HG03097 (cell line): ENCODE measurements at regions not wholly inside any gene's neighbourhood (a gene's known extent, or its start where the extent isn't known, plus 50 kb on each side); places are given as distances from the start of the nearest gene placed in this dataset.

Source experiments
- ATAC-seq: cut with Tn5 transposase; IDR thresholded peaks from one replicate; pipeline ENCODE4 v1.9.1; 2021; ENCODE audit not compliant: unreplicated experiment, low FRiP score

DNA sequence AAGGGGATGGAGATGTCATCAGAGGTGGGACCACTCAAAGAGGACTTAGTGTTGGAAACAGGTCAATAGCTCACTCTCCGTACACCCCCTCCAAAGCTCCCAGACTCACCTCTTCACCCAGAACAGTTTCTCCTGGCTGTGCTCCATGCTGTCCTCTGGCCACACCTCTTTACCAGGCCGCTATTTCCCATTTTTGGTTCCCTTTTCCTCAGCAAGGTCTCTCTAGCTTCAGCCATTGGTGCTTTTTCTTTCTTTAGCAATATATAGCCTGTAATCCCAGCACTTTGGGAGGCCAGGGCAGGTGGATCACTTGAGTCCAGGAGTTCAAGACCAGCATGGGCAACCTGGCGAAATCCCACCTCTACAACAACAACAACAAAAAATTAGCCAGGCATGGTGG is 123.6 kb upstream of the SMAD3 start:
- no peak for ATAC-seq

DNA sequence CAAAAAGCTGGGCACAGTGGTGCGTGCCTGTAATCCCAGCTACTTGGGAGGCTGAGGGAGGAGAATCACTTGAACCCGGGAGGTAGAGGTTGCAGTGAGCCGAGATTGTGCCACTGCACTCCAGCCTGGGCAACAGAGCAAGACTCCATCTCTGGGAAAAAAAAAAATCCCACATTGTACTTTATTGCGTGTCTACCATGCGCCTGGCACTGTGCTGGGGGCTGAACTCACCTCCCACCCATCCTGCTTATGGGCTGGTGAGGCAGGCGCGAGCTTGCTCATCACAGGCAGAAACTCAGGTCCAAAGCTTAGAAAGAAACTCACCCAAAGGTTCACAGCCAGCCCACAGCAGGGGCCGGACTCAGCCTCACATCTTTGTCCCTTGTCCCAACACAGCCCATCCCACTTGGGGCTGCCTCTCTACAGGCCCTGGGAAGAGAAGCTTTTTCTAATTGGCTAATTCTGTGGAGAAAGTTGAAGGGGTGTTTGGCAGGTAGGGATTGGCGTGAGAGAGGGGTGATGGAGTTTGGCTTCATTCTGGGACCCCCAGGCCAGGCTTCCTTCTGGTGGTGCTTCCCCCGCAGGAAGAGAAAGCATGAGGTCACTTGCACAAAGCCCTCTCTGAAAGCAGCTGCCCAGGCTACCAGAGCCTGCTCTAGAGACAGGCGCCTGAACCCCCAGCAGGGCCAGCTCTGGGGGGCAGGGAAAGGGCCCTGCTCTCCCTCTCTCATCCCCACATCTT is 122.6 kb upstream of the SMAD3 start:
- ATAC-seq, result no peak

DNA sequence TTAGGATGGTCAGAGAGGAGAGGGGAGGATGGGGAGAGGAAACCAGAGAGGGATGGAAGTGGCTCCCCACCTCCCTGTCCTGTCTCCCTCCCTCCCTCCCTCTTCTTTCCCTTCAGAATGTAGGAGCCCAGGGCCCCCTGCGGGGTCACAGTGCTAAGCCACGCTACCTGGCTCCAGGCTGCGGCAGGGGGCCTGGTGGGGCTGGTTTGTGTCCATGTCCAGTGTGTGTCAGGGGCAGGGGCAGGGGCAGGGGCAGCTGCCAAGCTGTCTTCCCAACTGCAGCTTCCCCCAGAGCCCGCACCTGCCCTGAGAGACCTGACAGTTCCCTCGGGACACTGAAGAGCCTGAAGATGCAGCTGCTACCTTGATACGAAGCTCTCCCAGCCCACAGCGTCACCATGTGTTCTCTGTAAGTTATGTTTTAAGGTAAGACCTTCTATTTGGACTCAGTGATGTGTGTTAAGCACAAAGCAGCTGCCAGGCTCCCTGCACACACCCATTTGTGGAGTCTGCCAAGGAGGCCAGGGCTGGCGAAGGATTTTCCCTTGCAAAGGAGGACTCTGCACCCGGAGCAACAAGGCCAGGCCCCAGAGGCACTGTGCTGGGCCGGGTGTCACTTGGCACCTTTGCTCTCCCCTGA is 121.8 kb upstream of the SMAD3 start:
- ATAC-seq, result no peak

DNA sequence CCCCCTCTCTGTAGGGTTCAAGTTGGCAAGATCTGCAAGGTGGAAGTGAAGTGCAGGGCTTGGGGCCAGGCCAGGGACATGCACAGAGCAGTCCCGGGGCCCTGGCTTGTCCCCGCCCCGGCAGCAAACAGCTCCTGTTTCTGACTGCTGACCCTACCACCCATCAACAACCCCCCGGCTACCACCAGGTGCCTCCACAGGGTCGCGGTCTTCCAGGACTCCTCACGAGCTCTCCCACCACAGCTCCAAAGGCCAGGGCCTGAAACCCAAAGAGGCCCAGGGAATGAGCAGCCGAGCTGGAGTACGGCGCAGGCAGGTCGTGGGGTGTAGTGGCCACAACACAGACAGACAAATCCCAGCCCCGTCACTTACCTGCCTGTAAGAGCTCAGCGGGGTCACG is 121.3 kb upstream of the SMAD3 start:
- ATAC-seq, result no peak

DNA sequence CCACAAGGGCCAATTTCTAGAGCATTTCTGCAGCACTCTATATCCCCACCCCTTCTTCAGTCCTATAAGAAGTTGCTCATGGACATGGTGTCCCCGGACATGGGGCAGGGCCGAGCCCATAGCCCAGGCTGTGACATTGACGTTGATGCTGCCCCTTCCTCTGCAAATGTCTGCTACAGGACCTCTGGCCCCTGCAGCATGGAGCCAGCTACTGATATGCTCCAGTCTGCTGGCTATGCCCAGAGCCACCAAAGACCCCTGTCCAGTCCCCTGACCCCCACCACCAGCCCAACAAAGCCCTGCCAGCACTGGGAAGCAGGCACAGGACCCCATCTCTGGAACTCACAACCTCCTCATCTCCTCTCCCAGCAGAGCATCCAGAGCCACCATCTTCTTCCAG is 120.1 kb upstream of the SMAD3 start:
- ATAC-seq, result no peak

DNA sequence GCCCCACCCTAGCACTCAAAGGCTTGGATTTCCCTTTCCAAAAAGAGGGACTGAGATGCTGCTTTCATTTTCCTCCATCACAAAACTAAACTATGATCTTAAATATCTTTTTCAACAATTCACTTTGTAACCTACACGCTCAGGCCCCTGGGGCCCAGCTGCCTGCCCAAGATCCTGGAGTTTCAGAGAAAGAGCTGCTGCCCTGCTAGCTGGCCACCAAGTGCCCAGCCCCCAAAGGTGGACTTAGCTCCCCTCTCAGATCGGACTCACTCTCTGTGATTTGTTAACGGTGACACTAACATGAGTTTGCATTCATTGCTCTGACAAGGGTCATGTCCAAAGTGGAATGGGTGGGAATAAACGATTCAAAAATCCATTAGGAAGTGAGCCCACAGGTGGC is 119.6 kb upstream of the SMAD3 start:
- ATAC-seq, result no peak

DNA sequence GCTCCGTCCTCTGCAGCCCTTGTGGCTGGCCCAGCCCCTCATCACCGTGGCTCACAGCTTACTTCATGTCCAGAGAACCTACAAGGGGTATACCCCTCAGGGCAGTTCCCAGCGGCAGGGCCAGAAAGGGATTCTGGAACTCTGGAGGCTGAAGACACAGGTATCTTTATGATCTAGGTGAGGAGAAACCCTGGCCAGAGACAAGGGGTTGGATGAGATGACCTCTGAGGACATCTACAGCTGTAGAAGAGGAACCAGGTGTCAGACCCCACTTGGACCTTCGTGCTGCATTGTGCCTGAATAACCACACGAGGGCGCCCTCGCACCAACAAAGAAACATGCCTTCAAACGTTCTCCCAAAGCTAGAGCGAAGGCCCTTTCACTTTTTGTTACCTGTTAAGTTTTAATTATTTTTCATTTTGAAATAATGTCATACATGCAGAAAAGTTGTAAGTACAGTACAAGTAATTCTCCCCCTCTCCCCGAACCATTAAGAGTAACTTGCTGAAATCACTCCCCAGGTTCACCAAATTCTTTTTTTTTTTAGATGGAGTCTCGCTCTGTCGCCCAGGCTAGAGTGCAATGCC is 118.7 kb upstream of the SMAD3 start:
- ATAC-seq, result no peak

DNA sequence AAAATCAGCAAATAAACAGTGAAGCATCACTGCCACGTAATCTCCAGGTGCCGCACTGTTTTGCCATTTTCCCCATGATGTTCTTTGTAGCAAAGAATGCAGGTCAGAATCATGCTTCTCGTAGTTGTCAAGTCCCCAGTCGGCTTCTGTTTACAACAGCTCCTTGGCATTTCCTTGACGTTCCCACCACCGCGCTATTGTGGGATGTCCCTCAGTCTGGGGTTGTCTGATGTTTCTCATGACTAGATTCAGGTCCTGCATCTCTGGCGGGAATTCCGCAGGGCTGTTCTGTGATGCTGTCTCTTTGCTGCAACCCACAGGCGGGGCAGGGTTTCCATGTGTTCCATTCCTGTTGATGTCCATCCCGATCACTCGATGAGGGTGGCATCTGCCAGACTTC is 117.9 kb upstream of the SMAD3 start:
- no peak for ATAC-seq

DNA sequence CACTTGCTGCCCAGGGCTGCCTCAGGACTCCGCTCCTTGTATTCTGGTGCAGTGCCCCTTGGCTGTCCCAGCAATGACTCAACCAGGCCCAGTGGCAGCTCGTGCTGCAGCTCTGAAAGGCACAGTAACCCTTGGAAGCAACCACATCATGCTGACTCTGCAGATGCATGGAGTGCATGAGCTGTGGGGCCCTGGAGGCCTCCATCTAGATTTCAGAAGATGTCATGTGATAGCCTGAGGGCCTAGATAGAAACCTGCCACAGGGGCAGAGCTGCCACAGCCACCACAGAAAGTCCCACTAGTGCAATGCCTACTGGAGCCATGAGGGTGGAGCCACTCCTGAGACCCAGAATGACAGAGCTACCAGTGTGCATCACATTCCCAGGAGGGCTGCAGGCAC is 117.1 kb upstream of the SMAD3 start:
- no peak for ATAC-seq

DNA sequence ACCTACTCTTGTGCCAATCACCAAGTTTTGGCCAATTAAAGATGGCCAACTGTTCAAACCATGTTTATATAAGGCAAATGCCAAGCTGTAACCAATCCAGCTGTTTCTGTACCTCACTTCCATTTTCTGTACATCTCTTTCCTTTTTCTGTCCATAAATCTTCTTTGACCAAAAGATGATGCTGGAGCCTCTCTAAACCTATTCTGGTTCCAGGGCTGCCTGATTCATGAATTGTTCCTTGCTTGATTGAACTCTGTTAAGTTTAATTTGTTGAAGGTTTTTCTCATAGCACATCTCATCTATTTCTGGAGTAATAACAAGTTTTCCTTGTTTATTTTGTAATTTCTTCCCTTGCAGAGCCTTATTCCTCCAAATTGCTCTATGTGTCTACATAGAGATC is 115.3 kb upstream of the SMAD3 start:
- ATAC-seq, result no peak

DNA sequence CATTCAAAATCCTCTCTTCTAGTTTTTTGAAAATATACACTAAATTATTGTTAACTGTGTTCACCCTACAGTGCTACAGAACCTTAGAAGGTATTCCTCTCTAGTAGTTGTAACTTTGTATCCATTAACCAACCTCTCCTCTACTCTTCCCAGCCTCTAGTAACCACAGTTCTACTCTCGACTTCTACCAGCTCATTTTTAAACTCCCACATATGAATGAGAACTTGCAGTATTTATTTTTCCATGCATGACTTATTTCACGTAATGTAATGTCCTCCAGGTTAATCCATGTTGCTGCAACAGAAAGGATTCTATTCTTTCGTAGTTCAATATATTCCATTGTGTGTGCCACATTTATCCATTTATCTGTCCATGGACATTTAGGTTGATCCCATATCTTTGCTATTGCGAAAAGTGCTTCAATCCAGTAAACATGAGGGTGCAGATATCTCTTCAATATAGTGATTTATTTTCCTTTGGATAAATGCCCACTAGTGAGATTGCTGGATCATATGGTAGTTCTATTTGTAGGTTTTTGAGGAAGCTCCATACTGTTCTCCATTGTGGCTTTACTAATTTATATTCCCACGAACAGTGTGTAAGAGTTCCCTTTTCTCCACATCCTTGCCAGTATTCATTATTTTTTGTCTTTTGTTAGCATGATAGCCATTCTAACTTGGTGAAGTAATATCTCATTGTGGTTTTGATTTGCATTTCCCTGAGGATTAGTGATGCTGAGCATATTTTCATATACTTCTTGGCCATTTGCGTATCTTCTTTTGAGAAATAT is 113.7 kb upstream of the SMAD3 start:
- no peak for ATAC-seq

DNA sequence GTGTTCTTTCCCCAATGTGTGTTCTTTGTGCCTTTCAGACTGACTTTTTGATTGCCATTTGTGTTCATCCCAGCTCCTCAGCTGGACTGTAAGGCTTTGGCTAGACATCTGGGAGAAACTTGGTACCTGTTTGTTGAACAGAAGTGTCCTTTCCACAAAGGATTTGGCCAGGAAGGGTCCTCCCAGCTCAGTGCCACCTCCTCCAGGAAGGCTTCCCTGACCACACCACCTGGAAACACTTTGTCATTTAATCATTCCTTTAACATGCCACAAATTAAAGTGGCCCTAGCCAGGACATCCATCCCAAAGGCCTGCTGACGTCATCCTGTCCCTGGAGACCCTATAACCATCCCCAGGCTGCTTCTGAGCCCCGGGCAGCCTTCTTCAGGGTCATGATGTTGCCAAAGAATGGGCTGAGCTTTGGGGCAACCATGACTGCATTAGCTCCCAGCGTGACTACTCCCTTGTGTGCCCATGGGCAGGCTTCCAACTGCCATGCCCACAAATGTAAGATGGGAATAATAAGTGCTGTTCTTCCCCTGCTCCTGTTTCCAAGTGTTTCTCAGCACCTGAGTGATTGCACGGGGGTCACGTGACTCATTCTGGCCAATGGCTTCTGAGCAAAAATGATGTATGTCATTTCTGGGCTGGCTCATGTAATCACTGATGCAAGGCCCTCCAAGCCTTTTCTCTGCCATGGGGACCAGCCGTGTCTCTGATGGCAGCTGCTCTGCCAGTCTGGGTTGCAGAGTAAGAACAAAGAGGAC is 112.5 kb upstream of the SMAD3 start:
- no peak for ATAC-seq

DNA sequence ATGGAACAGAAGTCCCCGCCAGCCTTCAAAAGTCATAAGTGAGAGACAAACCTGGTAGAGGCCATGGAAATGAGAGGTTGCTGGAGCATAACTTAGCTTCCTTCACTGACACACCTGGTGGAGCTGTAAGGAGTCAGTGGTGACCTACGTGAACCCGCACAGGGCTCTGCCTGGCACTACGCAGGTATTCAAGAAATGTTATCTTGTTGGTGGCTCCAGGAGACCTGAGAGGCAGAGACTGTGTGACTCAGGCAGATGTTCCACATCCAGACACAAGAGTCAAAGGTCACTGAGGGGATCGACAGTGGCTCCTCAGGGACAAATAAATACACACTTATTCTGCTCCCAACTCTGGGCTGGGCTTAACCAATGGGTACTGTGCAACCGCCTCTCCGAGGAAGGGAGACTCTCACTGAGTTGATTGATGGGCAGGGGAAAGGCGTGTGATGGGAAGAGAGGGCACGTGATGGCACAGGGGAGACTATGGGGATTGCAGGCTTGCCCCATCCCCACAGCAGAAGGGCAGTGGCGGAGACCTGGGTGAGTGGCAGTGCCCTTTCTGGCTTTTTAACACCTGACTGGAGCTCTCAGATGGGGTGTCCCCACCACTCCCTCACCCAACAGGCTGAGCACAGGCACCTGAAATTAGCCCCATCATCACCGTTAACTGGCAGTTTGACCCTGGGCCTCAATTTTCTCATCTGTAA is 111.7 kb upstream of the SMAD3 start:
- ATAC-seq, result no peak

DNA sequence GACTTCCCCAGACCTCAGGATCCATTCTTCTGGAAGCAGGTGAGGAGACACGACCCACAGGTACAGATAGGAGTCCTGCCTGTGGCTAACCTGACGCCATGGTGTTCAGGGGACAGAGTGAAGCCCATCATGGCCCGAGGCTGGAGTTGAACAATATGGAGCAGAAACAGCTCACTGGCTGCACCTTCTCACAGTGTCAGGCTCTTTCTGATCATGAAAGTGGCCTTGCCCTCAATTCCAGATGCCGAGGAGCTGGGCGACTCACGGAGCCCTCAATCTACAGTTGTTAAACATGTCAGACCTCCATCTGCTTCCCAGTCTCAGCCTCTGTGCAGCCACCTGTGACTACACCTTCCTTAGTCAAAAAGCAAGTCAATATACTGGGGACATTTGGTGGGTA is 110.8 kb upstream of the SMAD3 start:
- ATAC-seq, result no peak

DNA sequence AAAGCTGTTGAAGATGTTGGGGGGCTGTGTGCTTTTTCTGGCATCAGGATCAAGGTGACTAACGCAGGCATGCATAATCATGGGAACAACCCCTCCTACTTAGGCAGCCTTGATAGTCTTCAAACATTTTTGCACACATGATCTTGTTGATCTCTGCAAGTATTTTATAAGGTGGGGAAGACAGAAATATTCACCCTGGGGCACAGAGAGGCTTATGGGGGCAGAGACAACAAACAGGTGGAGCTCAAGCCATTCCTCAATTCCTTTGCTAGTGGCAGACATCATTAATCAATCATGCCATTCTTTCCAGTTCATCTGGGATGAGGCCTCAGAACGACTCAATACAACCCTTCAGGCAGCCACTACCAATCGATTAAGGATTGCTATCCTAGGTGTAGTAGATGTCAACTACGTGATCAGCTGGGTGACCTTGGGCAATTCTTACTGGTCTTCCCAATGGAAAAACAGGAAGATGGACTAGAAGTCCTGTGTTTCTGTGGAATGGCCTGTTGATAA is 110.3 kb upstream of the SMAD3 start:
- no peak for ATAC-seq

DNA sequence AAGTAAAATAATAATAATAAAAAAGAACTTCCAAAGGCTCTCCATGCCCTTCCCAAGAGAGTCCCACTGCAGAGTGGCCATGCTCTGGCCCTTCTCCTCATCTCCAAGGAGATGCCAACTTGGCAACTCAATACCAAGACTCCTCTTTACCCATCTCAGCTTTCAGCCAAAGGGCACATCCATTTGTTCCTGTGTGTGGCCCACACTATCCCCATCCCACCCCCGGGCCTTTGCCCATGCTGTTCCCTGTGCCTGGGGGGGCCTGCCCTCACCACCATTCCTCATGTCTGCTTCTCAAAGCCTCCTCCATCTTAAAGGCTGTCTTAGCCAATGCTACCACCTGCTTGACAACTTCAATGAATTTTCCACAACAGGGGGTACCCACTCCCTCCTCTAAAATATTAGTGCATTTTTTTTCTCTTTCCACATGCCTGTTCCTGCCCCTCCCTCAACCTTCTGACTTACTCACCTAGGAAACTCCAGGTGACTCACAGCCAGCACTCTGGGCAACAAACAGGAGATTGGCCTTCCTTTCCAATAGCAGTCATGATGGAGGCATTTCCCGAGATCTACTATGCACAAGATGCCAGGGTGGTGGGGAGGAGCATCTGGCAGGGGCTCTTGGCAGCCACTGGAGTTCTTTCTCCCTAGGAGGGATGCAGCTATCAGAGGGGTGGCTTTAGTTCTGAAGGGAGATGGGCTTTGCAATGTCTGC is 109.4 kb upstream of the SMAD3 start:
- no peak for ATAC-seq

DNA sequence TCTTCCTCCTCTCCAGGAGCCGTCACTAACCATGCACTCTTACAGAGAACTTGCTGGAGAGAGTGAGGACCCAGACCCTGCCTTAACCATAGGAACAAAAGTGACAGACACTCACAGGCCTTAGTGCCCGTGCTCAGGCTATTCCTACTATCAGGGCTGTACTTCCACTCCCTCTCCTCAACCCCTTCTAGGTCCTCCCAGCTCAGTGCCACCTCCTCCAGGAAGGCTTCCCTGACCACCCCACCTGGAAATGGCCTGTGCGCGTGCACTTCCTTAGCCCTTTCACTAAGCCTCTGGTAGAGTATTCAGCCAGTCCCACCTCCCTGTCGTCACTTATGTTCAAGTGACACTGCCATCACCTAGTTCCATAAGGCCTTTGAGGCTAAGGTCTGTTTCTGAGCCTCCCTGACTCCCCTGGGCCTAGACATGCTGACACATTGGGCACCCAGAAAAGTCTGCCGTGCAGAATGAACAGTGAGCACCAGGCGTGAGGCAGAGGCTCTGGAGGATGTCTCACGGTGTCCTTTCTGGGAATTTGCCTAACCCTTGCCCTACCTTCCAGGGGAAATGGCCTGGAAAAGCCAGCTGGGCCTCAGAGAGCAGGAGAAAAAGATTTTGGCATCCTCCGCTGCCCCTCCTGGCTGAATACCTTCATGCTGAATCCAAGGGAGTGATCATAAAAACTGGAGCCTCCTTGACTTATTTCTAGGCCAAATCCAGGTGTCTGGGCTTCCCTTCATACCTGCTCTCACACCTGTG is 108.6 kb upstream of the SMAD3 start:
- ATAC-seq, result no peak

DNA sequence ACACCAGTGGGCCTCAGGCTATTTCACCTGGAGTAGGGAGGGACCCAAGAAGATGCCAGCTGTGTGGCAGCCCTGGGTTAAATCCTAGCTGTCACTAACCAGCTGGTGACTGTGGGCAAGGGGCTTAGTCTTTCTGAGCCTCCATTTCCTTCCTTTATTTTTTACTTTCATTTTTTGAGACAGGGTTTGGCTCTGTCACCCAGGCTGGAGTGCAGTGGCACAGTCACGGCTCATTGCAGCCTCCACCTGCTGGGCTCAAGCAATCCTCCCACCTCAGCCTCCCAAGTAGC is 108.0 kb upstream of the SMAD3 start:
- no peak for ATAC-seq

DNA sequence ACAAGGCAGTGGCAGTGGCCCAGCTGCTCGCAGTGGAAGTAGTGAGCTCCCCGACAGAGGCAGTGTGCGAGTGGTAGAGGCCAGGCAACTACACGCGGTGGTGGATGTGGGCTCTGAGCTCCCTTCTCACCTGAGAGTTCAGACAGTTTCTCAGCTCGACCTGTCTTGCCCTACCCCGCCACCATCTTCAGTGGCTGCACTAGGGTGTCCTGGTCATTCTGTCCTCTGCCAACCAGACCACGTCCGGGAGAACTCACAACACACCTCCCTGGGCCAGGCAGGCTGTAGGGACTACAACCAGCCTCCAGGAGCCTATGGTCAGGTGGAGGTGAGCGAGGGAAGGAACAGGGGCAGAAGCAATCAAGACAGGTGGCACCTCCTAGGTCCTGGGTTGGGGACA is 106.3 kb upstream of the SMAD3 start:
- ATAC-seq, result no peak
